ENCODE measurements at regions not wholly inside any gene's neighbourhood (a gene's known extent, or its start where the extent isn't known, plus 50 kb on each side); places are given as distances from the start of the nearest gene placed in this dataset.

GRCh38 chr2:66111706-66112105 is 323.2 kb upstream of the MEIS1 start:
- 86 to 93% methylated on average over 7 of the region's 7 CpGs for whole genome bisulfite sequencing, 2 donors
- TF ChIP-seq POLR2A (IDR thresholded peaks at IDR 0.05): no peak
- TF ChIP-seq CTCF (IDR thresholded peaks at IDR 0.05): no peak
- H3K4me3 ChIP-seq (ENCODE audit: low read depth, poor library complexity, severe bottlenecking): no peak overlapping the region
- DNase-seq (ENCODE audit: low spot score in 2 of 2): no peak
- intact Hi-C loops (cut with DNase I; ENCODE audit: low total_unique reads): no loop called here

DNA sequence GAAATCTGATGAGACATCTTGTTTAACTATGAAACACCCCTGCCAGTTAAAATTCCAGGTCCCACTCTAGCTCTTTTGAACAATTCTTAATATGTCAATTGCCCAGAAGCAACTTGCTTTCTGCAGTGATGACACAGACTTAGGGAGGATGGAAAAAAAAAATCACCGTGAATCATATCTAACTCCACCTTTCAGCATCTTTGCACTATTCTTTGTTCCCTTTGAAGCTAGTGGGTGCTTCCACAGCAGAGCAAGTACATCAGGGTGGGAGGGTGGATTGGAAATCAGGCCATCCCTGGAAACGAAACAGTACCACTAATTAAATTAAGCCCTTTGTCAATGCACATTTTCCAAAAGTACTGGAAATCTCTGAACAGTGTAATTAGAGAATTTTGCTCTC is 324.3 kb upstream of the MEIS1 start:
- no peak overlapping the region for H3K4me3 ChIP-seq (ENCODE audit: low read depth, poor library complexity, severe bottlenecking)
- intact Hi-C loops (cut with DNase I; ENCODE audit: low total_unique reads): no loop called here
- DNase-seq (ENCODE audit: low spot score in 2 of 2): no peak
- 54 to 62% methylated on average over 2 of the region's 2 CpGs for WGBS, 2 donors
- TF ChIP-seq CTCF (IDR thresholded peaks at IDR 0.05): no peak
- no peak for TF ChIP-seq POLR2A (IDR thresholded peaks at IDR 0.05)

DNA sequence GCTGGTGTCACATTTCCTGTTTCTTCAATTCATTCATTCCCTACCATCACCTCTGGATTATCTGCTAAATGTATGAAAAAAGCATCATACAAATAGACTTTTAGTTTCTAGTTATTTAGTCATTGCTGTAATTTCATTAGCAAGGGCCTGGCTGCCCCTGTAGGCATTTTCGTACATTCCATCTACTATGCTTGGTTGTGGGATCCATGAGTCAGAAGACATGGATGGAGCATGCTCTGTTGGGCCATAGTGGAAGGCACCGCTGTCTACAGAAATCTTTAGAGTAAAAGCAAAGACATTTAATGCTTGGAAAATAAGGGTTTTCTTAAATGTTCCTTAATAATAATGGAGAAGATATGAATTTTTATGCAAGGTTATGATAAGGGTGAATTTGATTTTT is 324.8 kb upstream of the MEIS1 start:
- no peak overlapping the region for H3K4me3 ChIP-seq (ENCODE audit: low read depth, poor library complexity, severe bottlenecking)
- intact Hi-C loops (cut with DNase I; ENCODE audit: low total_unique reads): no loop called here
- WGBS, 2 donors: 87 to 94% methylated on average over 2 of the region's 2 CpGs
- DNase-seq (ENCODE audit: low spot score in 2 of 2): no peak
- no peak for TF ChIP-seq CTCF (IDR thresholded peaks at IDR 0.05)
- TF ChIP-seq POLR2A (IDR thresholded peaks at IDR 0.05): no peak

DNA sequence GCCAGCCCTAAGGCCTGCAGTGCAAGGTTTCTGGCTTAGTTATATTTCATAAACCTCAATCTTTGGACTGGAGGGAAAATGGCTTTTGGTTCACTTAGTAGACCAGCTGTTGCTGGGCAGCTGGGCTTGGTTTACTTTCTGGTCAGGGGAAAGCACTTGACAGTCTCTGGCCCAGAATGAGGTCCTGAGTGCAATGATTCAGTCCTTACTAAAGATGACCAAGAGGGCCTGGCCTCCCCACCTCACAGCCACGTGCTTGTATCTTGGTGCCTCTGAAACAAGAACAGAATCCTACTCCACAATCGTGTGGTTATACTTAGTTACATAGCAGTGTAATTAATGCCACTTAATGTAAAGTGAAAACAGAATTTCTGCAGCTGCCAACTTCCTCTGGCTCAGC is 325.5 kb upstream of the MEIS1 start:
- no peak for DNase-seq (ENCODE audit: low spot score in 2 of 2)
- intact Hi-C loops (cut with DNase I; ENCODE audit: low total_unique reads): no loop called here
- TF ChIP-seq POLR2A (IDR thresholded peaks at IDR 0.05): no peak
- 57 to 61% methylated on average over 2 of the region's 2 CpGs for WGBS, 2 donors
- H3K4me3 ChIP-seq (ENCODE audit: low read depth, poor library complexity, severe bottlenecking): no peak overlapping the region

GRCh38 chr2:66105066-66105753 is 329.7 kb upstream of the MEIS1 start:
- WGBS, 2 donors: 61 to 64% methylated on average over 5 of the region's 5 CpGs
- no peak overlapping the region for H3K4me3 ChIP-seq (ENCODE audit: low read depth, poor library complexity, severe bottlenecking)
- TF ChIP-seq CTCF (IDR thresholded peaks at IDR 0.05) (no peak), POLR2A (IDR thresholded peaks at IDR 0.05) (no peak)
- DNase-seq (ENCODE audit: low spot score in 2 of 2): peak in 1 of 2 donors; percentile 15
- intact Hi-C loops (cut with DNase I; ENCODE audit: low total_unique reads): no loop called here

- H3K4me3 ChIP-seq (ENCODE audit: low read depth, poor library complexity, severe bottlenecking): no peak overlapping the region
- intact Hi-C loops (cut with DNase I; ENCODE audit: low total_unique reads): no loop called here
- WGBS, 2 donors: 83 to 88% methylated on average over 3 of the region's 3 CpGs
- TF ChIP-seq POLR2A (IDR thresholded peaks at IDR 0.05) (no peak), CTCF (IDR thresholded peaks at IDR 0.05) (no peak)
- DNase-seq (ENCODE audit: low spot score in 2 of 2): no peak
These were observed 331.3 kb upstream of the MEIS1 start for GRCh38 chr2:66103581-66103980.
